Smooth muscle cell (in vitro differentiated cells): ENCODE measurements at regions not wholly inside any gene's neighbourhood (a gene's known extent, or its start where the extent isn't known, plus 50 kb on each side); places are given as distances from the start of the nearest gene placed in this dataset.
A peak's percentile ranks its signal among the peaks of the same experiment; 100 is the strongest.

Source experiments
- DNase-seq: peaks from one replicate; lab custom pipeline; 2025; ENCODE audit not compliant: unreplicated experiment; lab: John Stamatoyannopoulos, UW
- H2AFZ ChIP-seq: fragments of 200-600 bp; sonication (generic); 2 replicates; pipeline ENCODE4 v1.6.0; 2016; ENCODE audit warnings: antibody characterized with exemption, low read depth, mild to moderate bottlenecking
- H3F3A ChIP-seq: fragments of 200-600 bp; sonication (generic); 2 replicates; pipeline ENCODE4 v1.6.0; 2017; ENCODE audit warnings: antibody characterized with exemption, low read depth
- H3K27ac ChIP-seq: fragments of 200-600 bp; sonication (generic); 2 replicates; pipeline ENCODE4 v1.5.1; 2016; ENCODE audit warnings: low read depth, mild to moderate bottlenecking
- H3K27me3 ChIP-seq: fragments of 200-600 bp; sonication (generic); 2 replicates; pipeline ENCODE4 v1.6.1; 2016; ENCODE audit warnings: low read depth, mild to moderate bottlenecking
- H3K36me3 ChIP-seq: fragments of 200-600 bp; sonication (generic); 2 replicates; pipeline ENCODE4 v1.5.1; 2016; ENCODE audit warnings: low read depth
- H3K4me1 ChIP-seq: fragments of 200-600 bp; sonication (generic); 2 replicates; pipeline ENCODE4 v1.5.1; 2016; ENCODE audit warnings: low read depth
- H3K4me2 ChIP-seq: fragments of 200-600 bp; sonication (generic); 2 replicates; pipeline ENCODE4 v1.6.0; 2016; ENCODE audit warnings: mild to moderate bottlenecking
- H3K4me3 ChIP-seq: fragments of 200-600 bp; sonication (generic); 2 replicates; pipeline ENCODE4 v1.5.1; 2016; ENCODE audit warnings: mild to moderate bottlenecking
- H3K79me2 ChIP-seq: fragments of 200-600 bp; sonication (generic); 2 replicates; pipeline ENCODE4 v1.6.0; 2016; ENCODE audit warnings: low read depth, mild to moderate bottlenecking
- H3K9ac ChIP-seq: fragments of 200-600 bp; sonication (generic); 2 replicates; pipeline ENCODE4 v1.6.0; 2016; ENCODE audit warnings: low read depth
- H3K9me3 ChIP-seq: fragments of 200-600 bp; sonication (generic); replicated peaks from 2 replicates; pipeline ENCODE4 v1.5.1; 2016; ENCODE audit warnings: low read depth
- H4K20me1 ChIP-seq: fragments of 200-600 bp; sonication (generic); 2 replicates; pipeline ENCODE4 v1.6.0; 2016; ENCODE audit warnings: low read depth
- WGBS: methylation state at CpG from one replicate; pipeline ENCODE4 v1.1.7; 2016; ENCODE audit warnings: low lambda C conversion rate; 5-methylcytosine and 5-hydroxymethylcytosine counted together
- TF ChIP-seq, protein P1 (sequence below): fragments of 200-600 bp; sonication (generic); IDR thresholded peaks from 2 replicates; pipeline ENCODE4 v1.5.1; 2017; ENCODE audit warnings: borderline replicate concordance, mild to moderate bottlenecking, antibody characterized with exemption; ENCODE audit not compliant: insufficient read depth, poor library complexity, severe bottlenecking

DNA sequence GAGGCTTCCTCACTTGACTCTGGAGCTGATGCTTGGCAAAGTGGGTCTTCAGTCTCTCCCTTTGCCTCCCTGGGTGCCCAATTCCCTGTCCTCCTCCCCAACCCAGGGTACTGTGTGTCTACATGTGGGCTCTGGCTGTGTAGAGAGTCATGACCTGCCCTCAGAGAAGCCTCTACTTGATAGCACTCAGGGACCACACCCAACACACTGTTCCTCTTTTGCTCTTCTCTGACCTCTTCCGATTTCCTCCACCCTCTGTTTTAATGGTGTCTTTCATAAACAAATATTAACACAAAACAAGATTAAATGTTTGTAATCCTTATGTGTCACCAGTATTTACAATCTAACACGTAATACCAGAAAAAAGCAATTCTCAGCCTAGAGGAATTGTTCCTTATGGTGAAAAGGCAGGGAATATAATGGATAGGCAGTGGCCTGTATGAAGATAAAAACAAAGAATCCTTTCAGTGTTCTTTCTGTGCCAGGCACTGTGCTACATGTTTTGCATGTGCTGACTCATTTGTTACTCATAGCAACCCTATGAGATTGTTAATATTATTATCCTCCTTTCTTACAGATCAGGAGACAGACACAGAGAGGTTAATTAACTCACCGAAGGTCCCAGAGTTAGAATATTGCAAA, 58.2 kb downstream of the HSD3B1 start:
- Histone ChIP-seq H3K4me3 (no peak overlapping the region), H3K27ac (no peak overlapping the region), H3K9ac (no peak overlapping the region), H3K4me2 (no peak overlapping the region), H2AFZ (peak overlapping the region; percentile 56), H3K27me3 (no peaks in the 10 kb centered on the region), H3K4me1 (no peaks in the 10 kb centered on the region), H3K36me3 (no peaks in the 10 kb centered on the region), H4K20me1 (no peaks in the 10 kb centered on the region), H3K9me3 (no peaks in the 10 kb centered on the region), H3F3A (no peaks in the 10 kb centered on the region), H3K79me2 (no peaks in the 10 kb centered on the region)
- TF ChIP-seq, protein P1, sequence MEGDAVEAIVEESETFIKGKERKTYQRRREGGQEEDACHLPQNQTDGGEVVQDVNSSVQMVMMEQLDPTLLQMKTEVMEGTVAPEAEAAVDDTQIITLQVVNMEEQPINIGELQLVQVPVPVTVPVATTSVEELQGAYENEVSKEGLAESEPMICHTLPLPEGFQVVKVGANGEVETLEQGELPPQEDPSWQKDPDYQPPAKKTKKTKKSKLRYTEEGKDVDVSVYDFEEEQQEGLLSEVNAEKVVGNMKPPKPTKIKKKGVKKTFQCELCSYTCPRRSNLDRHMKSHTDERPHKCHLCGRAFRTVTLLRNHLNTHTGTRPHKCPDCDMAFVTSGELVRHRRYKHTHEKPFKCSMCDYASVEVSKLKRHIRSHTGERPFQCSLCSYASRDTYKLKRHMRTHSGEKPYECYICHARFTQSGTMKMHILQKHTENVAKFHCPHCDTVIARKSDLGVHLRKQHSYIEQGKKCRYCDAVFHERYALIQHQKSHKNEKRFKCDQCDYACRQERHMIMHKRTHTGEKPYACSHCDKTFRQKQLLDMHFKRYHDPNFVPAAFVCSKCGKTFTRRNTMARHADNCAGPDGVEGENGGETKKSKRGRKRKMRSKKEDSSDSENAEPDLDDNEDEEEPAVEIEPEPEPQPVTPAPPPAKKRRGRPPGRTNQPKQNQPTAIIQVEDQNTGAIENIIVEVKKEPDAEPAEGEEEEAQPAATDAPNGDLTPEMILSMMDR = no peak
- no peak for DNase-seq
- WGBS = 87% methylated on average over 3 of the region's 3 CpGs

DNA sequence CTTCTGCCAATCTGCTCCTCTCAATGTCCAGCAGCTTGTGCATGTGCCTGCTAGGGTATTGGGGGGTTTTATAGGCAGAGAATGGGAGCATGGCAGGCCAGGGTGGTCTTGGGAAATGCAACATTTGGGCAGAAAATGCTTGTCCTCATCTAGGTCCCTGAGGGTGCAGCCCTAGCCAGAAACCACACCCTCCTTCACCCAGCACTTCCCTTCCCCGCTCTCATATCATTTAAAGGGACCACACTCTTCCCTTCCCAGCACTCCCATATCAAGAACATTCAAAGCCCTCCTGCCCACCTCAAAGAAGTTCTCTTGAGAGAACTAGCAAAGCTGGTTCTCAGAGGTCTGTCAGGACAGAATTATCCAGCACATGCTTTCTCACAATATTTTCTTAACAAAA, 62.1 kb downstream of the HSD3B1 start:
- 100% methylated on average over 1 of the region's 1 CpG for WGBS
- Histone ChIP-seq H4K20me1 (no peaks in the 10 kb centered on the region), H3K4me3 (no peak overlapping the region), H3F3A (no peaks in the 10 kb centered on the region), H3K27me3 (no peaks in the 10 kb centered on the region), H3K79me2 (no peaks in the 10 kb centered on the region), H3K9me3 (no peaks in the 10 kb centered on the region), H2AFZ (no peak overlapping the region), H3K4me1 (no peaks in the 10 kb centered on the region), H3K36me3 (no peaks in the 10 kb centered on the region), H3K9ac (no peak overlapping the region), H3K4me2 (no peak overlapping the region), H3K27ac (no peak overlapping the region)
- TF ChIP-seq, protein P1 = no peak
- DNase-seq = no peak
